ENCODE measurements at regions not wholly inside any gene's neighbourhood (a gene's known extent, or its start where the extent isn't known, plus 50 kb on each side); places are given as distances from the start of the nearest gene placed in this dataset.
"Not testable (repeated sequence)": the region's sequence is repeated elsewhere in the genome, so short reads cannot be mapped to it uniquely, and the experiment has no call there.

GRCh38 chr3:18086078-18086477 lies 339.1 kb downstream of the SATB1 start:
- in situ Hi-C loops (cut with HindIII; ENCODE audit: low sequenced_read_pairs), result no loop called here

DNA sequence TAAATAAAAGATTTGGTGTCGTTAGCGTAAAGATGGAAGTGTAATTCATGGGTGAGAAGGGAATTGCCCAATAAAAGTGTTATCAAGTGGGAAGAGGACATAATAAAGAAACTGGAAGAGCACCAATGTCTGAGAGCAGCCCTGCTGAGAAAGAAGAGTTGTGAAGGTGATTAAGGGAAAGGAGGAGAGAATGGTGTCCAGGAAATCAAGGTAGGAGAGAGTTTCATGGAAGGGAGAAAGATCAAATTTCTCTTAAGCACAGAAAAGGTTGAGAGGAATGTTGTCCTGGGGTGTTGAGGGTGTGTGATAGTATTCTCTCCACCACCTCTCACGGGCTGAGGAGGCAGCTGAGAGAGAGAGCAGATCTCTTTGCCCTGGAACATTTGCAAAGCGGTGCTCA lies 339.7 kb downstream of the SATB1 start:
- in situ Hi-C loops (cut with HindIII; ENCODE audit: low sequenced_read_pairs), result no loop called here

DNA sequence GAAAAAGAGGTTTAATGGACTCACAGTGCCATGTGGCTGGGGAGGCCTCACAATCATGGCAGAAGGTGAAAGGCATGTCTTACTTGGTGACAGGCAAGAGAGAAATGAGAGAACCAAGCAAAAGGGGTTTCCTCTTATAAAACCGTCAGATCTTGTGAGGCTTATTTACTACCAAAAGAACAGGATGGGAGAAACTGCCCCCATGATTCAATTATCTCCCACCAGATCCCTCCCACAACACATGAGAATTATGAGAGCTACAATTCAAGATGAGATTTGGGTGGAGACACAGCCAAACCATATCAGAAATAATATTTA lies 340.8 kb upstream of the TBC1D5 start:
- in situ Hi-C loops (cut with HindIII; ENCODE audit: low sequenced_read_pairs), result not testable (repeated sequence)

DNA sequence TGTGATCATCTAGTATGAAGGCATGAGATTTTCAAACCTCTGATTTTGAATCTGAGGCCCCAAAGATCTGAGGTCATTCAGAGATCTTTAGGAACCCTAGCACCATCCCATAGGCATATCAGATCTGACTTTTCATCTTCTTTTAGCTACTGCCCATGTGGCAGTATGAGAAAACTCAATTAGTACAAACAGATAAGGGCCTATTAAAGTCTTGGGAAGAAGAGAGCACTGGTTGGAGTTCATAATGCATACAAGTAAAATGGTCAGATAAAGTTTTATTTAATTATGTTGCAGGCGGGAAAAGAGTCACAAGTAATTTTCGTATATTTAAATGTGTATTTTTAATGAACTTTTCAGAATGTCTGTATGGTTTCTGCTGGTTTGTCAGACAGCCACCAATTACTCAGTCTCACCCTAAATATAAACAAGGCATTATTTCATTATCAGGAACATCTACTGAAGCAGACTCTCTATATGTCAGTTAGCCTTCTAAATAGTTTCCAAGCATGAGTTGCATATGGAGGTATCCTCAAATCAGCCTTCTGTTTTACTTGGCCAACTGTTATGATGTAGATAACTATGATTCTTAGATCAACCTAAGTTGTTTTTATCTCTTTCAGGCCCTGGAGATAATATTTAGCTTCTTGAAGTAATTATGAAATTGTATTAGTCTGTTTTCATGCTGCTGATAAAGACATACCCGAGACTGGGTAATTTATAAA lies 340.3 kb upstream of the TBC1D5 start:
- in situ Hi-C loops (cut with HindIII; ENCODE audit: low sequenced_read_pairs), result no loop called here

GRCh38 chr3:18080198-18080689 lies 337.8 kb upstream of the TBC1D5 start:
- in situ Hi-C loops (cut with HindIII; ENCODE audit: low sequenced_read_pairs), result no loop called here

DNA sequence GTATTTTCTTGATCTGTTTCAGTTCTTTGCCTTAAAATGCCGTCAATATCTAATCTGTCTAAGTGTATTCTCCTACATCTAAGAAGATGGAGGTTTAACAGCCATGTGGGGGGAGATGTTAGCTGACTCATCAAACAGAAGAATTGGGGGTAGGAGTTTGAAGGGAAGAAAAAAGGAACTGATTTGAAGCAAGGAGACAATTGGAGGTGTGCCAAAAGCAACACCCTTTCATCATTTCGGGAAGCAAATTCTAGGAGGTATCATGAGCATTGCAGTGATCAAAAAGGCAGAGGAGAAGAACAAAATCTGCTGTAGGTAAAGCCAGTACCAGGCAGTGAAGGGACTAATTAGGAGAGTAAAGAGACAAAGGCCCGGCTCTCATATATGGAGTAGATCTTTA lies 337.3 kb upstream of the TBC1D5 start:
- in situ Hi-C loops (cut with HindIII; ENCODE audit: low sequenced_read_pairs), result no loop called here

DNA sequence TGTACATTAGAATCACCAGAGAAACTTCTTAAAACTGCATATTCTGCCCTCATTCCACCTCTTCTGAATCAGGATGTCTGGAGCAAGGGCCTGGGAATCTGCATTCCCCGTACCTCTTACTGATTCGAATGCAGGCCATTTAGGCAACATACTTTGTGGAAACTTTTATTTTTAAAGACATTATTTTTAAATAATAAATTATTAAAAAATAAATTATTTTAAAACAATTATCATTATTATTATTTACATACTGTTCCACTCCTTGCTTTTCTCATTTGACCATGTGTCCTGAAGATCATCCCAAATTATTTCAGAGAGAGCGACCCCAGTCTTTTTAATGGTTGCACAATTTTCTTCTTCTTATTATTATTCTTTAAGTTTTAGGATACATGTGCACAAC lies 336.6 kb upstream of the TBC1D5 start:
- in situ Hi-C loops (cut with HindIII; ENCODE audit: low sequenced_read_pairs), result no loop called here

DNA sequence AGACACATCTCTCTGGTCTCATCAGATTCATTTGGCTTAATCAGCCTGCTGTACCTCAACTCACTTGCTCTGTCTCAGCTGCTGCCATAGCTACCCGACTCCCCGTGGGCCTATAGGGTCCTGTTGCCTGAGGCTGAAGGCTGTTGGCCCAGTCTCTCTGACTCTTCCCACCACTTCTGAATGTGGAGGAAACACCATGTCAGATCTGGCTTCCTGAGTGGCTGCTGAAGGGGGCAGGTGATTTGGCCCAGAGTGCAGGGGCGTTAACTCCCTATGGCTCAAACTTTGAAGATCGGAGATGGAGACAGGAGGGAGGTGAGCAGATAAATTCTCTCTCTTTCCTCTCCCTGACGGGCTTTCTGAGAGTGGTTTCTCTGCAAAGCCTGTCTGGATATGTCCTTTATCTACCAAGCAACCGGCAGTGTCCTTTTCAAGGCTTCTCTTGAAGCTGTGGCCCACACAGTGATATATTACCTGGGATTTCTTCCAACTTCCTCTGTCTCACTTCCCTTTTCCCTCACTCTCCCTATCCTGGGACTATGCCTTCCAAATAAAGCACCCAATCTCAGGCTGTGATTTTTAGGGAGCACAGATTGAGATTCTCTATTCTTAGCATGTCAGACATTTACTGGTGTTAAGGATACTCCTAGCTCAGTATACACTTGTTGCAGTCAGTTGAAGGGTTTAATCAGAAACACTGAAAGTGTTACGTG lies 334.9 kb upstream of the TBC1D5 start:
- in situ Hi-C loops (cut with HindIII; ENCODE audit: low sequenced_read_pairs), result no loop called here

GRCh38 chr3:18076301-18076700 lies 333.9 kb upstream of the TBC1D5 start:
- in situ Hi-C loops (cut with HindIII; ENCODE audit: low sequenced_read_pairs), result no loop called here

- in situ Hi-C loops (cut with HindIII; ENCODE audit: low sequenced_read_pairs), result no loop called here
These were observed 333.4 kb upstream of the TBC1D5 start for GRCh38 chr3:18075799-18076198.

DNA sequence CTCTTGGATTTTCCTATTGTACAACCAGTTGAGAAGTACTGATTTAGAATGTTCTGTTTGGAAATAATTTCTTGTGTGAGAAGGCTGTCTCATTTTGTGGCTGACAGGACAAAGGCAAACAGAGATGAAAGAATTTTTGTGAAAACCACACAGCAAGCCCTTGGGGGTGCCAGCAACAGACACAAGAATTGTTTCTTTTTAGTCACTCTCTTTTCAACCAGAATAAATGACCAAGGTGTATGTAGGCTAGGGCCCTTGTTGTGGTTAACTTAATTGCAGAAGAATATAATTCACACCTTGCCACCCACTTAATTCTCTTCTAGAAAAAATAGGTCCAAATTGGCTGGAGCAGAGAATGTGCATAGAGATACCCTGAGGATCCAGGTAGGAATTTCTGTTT lies 329.4 kb upstream of the TBC1D5 start:
- in situ Hi-C loops (cut with HindIII; ENCODE audit: low sequenced_read_pairs), result no loop called here

DNA sequence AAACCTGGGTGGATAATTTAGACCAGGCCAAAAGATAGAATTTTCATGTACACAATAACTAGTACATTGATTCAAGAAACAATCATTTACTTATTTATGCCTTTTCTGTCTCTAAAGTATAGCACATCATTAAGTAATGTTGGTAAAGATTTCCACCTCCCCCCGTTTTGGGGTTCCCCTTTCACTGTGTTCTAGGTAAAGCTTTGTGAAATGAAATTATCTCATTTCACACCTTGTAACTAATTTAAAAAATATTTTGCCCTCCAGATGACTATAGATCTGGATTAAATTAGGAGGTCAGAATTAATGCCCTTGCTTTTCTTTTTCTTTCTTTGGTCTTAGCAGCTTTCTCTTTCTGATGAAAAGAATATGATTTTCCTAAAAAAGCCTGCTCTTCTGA lies 328.5 kb upstream of the TBC1D5 start:
- in situ Hi-C loops (cut with HindIII; ENCODE audit: low sequenced_read_pairs), result no loop called here

- in situ Hi-C loops (cut with HindIII; ENCODE audit: low sequenced_read_pairs), result no loop called here
These were observed 327.8 kb upstream of the TBC1D5 start for GRCh38 chr3:18070231-18070630.

DNA sequence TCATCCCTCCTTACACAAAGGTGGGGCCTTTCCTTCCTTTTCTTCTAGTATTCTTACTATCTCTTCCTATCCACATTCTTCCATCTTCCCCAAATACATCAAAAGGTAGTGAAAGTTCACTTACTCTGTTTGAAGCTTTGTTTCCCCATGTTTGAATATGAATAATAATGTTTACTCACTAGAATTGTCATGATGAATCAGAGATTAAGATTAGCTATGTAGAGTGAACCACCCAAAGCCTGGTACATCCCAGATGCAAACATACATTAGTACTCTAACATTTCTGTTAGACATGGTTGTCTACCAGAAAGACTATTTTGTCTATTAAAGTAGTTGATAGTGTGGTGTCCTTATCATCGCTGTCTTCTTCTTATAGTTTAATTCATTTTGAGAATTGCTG lies 327.1 kb upstream of the TBC1D5 start:
- in situ Hi-C loops (cut with HindIII; ENCODE audit: low sequenced_read_pairs), result no loop called here

- in situ Hi-C loops (cut with HindIII; ENCODE audit: low sequenced_read_pairs), result no loop called here
These were observed 324.6 kb upstream of the TBC1D5 start for GRCh38 chr3:18066899-18067582.

DNA sequence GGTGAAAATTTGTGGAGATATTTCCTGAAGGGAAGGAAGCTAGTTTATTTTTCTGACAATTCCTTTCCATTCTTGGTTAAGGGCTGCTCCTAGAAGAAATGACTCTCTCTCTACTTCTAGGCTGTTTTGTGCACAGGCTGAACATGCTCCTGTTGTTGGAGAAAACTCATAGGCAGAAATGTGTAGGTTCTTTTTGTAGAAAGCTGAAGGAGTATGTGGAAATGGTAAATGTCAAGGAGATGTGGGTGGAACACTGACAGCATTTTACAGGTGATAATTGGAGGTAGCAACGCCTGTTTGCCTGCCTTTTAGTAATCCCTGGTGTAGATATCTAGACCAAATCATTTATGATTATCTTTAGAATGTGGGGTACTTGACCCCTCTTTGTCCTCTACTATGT lies 322.2 kb upstream of the TBC1D5 start:
- in situ Hi-C loops (cut with HindIII; ENCODE audit: low sequenced_read_pairs), result no loop called here

DNA sequence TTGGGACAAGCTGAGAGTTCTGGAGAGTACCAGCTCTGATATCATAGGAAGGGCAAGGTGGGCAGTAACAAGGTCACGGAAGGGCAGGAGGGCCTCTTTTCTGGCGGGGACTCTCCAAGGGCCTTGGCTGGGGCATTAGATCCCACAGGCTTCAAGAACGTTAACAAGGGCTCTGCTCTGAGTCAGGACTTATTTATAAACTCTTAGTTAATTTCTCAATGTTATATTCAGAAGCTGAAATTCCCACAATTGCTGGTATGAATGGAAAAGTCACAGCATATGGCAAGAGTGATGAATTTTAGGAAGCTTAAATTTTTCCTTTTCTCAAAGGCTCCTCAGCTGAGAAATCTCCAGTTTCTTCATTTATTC lies 320.2 kb upstream of the TBC1D5 start:
- in situ Hi-C loops (cut with HindIII; ENCODE audit: low sequenced_read_pairs), result no loop called here

GRCh38 chr3:18061737-18062656 lies 319.6 kb upstream of the TBC1D5 start:
- in situ Hi-C loops (cut with HindIII; ENCODE audit: low sequenced_read_pairs), result no loop called here

DNA sequence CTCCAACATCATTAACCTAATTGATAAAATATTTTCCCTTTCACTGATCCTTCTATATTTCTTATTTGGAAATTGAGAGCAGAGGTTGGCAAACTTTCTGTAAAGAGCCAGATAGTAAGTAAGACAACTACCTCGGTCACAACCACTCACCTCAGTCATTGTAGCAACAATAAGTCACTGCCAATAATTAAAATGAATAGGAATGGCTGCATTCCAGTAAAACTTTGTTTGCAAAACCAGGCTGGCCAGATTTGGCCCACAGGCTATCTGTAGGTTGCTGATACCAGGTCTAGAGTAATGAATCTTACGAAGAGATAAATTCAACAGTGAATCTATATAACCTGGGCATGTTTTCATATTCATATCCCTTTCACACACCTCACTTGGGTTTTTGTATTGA lies 316.2 kb upstream of the TBC1D5 start:
- in situ Hi-C loops (cut with HindIII; ENCODE audit: low sequenced_read_pairs), result no loop called here

DNA sequence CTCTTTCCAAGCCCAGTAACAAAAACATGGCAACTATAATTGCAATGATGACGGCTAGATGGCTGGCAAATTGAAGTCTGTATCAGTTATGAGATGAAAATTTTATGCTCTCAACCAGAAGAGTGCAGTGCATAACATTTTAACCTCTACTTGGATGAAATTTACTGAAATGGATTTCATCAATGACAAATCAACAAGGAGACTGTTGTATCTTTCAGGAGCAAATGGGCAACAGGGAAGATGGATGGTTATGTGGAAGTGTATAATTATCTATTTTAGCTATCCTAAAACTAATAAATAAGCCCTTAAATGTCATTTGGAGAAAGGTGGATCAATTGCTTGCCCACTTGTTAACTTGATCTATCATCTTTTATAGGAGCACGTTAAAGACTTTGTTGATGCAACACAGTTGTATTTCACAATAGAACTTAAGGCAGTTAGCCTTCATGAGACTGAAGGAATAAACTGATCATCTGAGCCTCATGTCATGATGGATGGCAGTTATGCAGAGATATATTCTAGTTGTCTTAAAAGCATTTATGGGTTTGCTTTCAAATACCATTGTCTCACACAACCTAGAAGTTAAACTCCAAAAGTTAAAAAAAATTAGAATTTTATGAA lies 315.1 kb upstream of the TBC1D5 start:
- in situ Hi-C loops (cut with HindIII; ENCODE audit: low sequenced_read_pairs), result no loop called here

DNA sequence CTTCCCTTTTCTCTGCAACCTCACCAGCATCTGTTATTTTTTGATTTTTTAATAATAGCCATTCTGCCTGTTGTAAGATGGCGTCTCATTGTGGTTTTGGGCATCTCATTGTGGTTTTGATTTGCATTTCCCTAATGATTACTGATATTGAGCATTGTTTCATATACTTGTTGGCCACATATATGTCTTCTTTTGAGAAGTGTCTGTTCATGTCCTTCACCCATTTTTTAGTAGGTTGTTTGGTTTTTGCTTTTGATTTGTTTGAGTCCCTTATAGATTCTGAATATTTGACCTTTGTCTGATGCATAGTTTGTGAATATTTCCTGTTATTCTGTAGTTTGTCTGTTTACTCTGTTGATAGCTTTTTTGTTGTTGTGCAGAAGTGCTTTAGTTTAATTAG lies 312.2 kb upstream of the TBC1D5 start:
- in situ Hi-C loops (cut with HindIII; ENCODE audit: low sequenced_read_pairs), result no loop called here

Data from DLD1 (cell line).